Cardiac muscle cell (in vitro differentiated cells and primary cell): ENCODE measurements at regions not wholly inside any gene's neighbourhood (a gene's known extent, or its start where the extent isn't known, plus 50 kb on each side); places are given as distances from the start of the nearest gene placed in this dataset.

ENCODE experiments used
- DNase-seq, 2 donors: peaks; one replicate each; pipeline versions ENCODE4 v3.0.0 to v3.0.0-alpha.2; 2010 to 2017; ENCODE audit warnings: low read depth in 1 of 2, low spot score in 1 of 2
- H3K27ac ChIP-seq: fragments of 200-600 bp; sonication (generic); 2 replicates; pipeline ENCODE4 v1.5.1; 2016
- H3K27me3 ChIP-seq: fragments of 200-600 bp; sonication (generic); 2 replicates; pipeline ENCODE4 v1.6.0; 2016; ENCODE audit warnings: control low read depth
- H3K36me3 ChIP-seq: fragments of 200-600 bp; sonication (generic); 2 replicates; pipeline ENCODE4 v1.5.1; 2016; ENCODE audit warnings: control low read depth
- H3K4me1 ChIP-seq: fragments of 200-600 bp; sonication (generic); 2 replicates; pipeline ENCODE4 v1.8.1; 2017; ENCODE audit warnings: low read depth, mild to moderate bottlenecking, mixed run types
- H3K4me3 ChIP-seq: fragments of 200-600 bp; sonication (generic); 2 replicates; pipeline ENCODE4 v1.5.1; 2016; ENCODE audit warnings: mild to moderate bottlenecking
- H3K9me3 ChIP-seq: fragments of 200-600 bp; sonication (generic); 2 replicates; pipeline ENCODE4 v1.5.1; 2017; ENCODE audit warnings: low read depth, mild to moderate bottlenecking, control low read depth
- TF ChIP-seq, protein P1 (sequence below): IDR thresholded peaks from 2 replicates; pipeline ENCODE4 v1.5.1; 2012; ENCODE audit warnings: low read depth, mild to moderate bottlenecking, low read length

DNA sequence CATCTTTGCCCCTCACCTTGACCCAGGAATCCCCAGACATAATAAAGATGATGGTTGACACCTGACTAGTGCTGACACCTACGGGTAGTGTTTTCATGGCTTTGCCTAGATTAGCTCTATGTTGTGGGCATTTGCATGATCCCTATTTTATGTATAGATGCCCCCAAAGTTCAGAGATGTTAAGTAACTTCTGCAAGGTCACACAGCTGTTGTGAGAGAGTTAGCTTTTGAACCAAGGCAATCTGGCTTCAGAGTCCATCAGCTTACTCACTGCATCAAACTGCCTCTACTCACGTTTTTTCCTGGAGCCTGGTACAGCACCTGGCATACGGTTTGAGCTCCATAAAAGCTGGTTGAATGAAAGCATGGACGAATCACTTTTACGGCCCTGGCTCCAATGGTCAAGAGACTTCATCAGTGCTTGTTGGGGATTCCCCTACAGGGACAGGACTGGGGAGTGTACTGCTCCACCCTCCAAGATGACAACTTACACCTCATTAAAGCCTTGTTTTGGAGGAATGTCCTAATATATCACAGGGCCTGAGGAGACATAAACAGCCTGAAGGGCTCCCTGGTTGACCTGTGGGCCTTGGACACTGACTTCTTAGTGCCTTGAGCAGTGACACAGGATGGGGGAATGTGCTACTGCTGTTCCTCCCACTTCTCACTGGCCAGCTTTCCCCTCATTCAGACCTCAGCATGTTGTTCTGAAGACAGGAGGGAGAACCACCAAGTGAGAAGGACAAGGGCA, 193.2 kb upstream of the ASIC2 start:
- Histone ChIP-seq H3K4me1 (no peaks in the 10 kb centered on the region), H3K4me3 (no peak overlapping the region), H3K27me3 (no peaks in the 10 kb centered on the region), H3K36me3 (no peaks in the 10 kb centered on the region), H3K9me3 (no peaks in the 10 kb centered on the region), H3K27ac (no peak overlapping the region)
- TF ChIP-seq, protein P1, sequence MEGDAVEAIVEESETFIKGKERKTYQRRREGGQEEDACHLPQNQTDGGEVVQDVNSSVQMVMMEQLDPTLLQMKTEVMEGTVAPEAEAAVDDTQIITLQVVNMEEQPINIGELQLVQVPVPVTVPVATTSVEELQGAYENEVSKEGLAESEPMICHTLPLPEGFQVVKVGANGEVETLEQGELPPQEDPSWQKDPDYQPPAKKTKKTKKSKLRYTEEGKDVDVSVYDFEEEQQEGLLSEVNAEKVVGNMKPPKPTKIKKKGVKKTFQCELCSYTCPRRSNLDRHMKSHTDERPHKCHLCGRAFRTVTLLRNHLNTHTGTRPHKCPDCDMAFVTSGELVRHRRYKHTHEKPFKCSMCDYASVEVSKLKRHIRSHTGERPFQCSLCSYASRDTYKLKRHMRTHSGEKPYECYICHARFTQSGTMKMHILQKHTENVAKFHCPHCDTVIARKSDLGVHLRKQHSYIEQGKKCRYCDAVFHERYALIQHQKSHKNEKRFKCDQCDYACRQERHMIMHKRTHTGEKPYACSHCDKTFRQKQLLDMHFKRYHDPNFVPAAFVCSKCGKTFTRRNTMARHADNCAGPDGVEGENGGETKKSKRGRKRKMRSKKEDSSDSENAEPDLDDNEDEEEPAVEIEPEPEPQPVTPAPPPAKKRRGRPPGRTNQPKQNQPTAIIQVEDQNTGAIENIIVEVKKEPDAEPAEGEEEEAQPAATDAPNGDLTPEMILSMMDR: no peak
- DNase-seq: no peak

DNA sequence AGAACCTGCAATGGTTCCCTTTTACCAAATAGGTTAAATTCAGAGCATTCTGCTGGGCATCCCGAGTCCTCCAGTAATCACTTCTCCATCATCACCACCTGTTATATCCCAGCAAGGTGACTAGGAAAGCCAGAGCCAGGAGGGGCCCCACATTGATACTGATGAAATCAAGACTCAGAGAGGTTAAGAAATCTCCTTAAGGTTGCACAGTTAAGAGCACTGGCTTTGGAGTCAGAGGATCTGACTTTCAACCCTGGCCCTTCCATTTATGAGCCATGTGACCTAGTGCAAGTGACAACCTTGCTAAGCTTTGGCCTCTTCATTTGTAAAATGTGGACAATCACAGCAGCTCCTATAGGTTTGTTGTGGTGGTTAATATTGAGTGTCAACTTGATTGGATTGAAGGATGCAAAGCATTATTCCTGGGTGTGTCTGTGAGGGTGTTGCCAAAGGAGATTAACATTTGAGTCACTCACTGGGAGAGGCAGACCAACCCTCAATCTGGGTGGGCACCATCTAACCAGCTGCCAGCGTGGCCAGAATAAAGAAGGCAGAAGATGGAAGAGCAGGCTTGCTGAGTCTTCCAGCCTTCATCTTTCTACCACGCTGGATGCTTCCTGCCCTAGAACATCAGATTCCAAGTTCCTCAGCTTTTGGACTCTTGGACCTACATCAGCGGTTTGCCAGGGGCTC, 194.2 kb upstream of the ASIC2 start:
- H3K27ac ChIP-seq: no peak overlapping the region
- no peaks in the 10 kb centered on the region for H3K9me3 ChIP-seq
- TF ChIP-seq, protein P1: no peak
- no peaks in the 10 kb centered on the region for H3K4me1 ChIP-seq
- H3K36me3 ChIP-seq: no peaks in the 10 kb centered on the region
- DNase-seq: no peak
- no peak overlapping the region for H3K4me3 ChIP-seq
- no peaks in the 10 kb centered on the region for H3K27me3 ChIP-seq

DNA sequence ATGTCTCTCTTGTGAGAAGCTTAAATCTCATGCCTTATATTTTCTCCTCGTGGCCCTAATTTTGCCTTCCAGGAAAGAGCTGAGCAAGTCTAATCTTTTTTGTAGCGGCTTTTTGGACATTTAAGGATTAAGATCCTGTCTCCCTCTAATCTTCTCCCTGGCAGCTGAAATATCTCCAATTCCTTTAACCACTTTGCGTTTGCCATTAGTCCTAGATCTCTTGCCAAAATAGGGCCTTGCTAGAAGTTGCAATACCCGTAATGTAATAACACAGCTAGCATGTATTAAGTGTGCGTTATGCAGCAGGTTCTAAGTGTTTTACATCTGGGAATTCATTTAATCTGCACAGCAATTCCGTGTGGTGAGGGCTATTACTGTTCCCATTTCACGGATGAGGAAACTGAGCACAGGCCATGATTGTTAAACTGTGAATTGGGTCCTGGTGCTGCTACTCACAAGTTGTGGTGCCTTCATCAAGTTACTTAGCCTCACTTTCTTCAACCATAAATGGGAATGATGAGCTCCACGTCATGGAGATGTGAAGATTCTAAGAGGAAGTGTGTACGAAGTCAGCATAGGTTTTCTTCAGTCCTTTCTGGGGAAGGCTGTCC, 198.9 kb upstream of the ASIC2 start:
- H3K4me3 ChIP-seq: no peak overlapping the region
- no peaks in the 10 kb centered on the region for H3K4me1 ChIP-seq
- H3K27me3 ChIP-seq: no peaks in the 10 kb centered on the region
- H3K27ac ChIP-seq: no peak overlapping the region
- TF ChIP-seq, protein P1: no peak
- H3K9me3 ChIP-seq: no peaks in the 10 kb centered on the region
- no peak for DNase-seq
- no peaks in the 10 kb centered on the region for H3K36me3 ChIP-seq

DNA sequence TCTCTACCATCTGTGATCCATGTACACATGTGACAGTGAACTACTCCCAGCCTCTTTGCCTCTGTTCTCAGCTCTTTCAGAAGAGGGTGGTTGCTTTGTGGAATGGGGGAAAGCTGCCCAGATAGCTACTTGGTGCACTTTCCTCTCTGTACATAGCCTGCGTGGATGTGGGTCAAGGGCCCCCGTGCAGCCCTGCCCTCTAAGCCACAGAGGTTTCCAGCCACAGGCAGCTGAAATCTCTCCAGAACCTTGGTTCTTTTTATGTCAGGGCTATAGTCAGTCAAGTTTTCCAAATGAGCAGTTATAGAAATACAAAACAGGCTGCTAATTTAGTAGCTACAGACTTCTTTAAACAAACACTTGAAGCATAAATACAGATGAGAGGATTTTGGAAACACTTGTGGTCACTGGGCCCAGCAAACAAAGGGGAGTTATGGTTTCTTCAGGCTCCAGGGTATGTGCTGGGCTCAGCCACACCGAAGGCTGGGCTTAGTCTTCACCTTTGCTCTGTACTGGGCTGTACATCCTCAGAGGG, 199.7 kb upstream of the ASIC2 start:
- TF ChIP-seq, protein P1: no peak
- Histone ChIP-seq H3K4me1 (no peaks in the 10 kb centered on the region), H3K36me3 (no peaks in the 10 kb centered on the region), H3K27me3 (no peaks in the 10 kb centered on the region), H3K27ac (no peak overlapping the region), H3K4me3 (no peak overlapping the region), H3K9me3 (no peaks in the 10 kb centered on the region)
- DNase-seq: no peak

DNA sequence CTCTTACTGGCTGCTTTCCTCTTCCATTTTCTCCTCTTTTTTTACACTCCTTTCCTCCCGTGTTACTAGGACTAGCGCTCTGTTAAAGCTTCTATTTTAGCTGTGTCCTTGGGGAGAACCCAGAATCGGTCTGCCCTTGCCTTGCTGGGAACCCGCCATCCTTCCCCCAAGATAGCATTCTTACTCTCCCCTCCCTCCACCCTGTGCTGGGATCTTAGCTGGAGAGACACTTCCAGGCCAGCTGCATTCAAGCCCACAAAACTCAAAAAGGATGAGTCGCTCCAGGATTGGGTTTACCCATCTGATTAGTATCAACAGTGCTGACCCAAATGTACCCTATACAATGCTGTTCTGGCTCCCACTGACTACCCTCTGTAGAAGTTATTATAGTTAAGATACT, 200.5 kb upstream of the ASIC2 start:
- Histone ChIP-seq H3K36me3 (no peaks in the 10 kb centered on the region), H3K4me3 (no peak overlapping the region), H3K27me3 (no peaks in the 10 kb centered on the region), H3K4me1 (no peaks in the 10 kb centered on the region), H3K27ac (no peak overlapping the region), H3K9me3 (no peaks in the 10 kb centered on the region)
- TF ChIP-seq, protein P1: no peak
- DNase-seq: no peak
